ENCODE measurements at regions not wholly inside any gene's neighbourhood (a gene's known extent, or its start where the extent isn't known, plus 50 kb on each side); places are given as distances from the start of the nearest gene placed in this dataset.

- Histone ChIP-seq H3K27me3 (ENCODE audit: control insufficient read depth in 2 of 2, insufficient read depth in 2 of 2, low read length in 2 of 2) (no peaks in the 10 kb centered on the region), H3K4me1 (ENCODE audit: control insufficient read depth, extremely low read depth, insufficient read depth, low read length) (no peaks in the 10 kb centered on the region), H2AFZ (ENCODE audit: low read depth, low read length) (no peak overlapping the region), H3K4me3 (replicated peaks in 1 of 3; ENCODE audit: insufficient read depth in 1 of 3, low read depth in 1 of 3, low read length in 3 of 3) (no peak overlapping the region), H3K9me1 (replicated peaks; ENCODE audit: control insufficient read depth, extremely low read depth, insufficient read depth, low read length) (no peaks in the 10 kb centered on the region), H3K9ac (replicated peaks; ENCODE audit: extremely low read depth, insufficient read depth, low read length) (no peak overlapping the region), H3K79me2 (ENCODE audit: control insufficient read depth, insufficient read depth, low read length) (no peaks in the 10 kb centered on the region), H3K36me3 (ENCODE audit: control insufficient read depth in 2 of 2, extremely low read depth in 1 of 2, insufficient read depth in 2 of 2, low read length in 2 of 2) (no peaks in the 10 kb centered on the region), H3K27ac (ENCODE audit: insufficient read depth, low read depth, low read length) (no peak overlapping the region), H3K4me2 (ENCODE audit: insufficient read depth, low read length) (no peak overlapping the region), H3K9me3 (replicated peaks; ENCODE audit: control insufficient read depth, insufficient read depth, low read length) (no peaks in the 10 kb centered on the region), H4K20me1 (replicated peaks; ENCODE audit: control insufficient read depth, extremely low read depth, insufficient read depth, low read length) (no peaks in the 10 kb centered on the region)
- ChIA-PET POLR2A (no interaction called here), CTCF (interaction anchor here (1.8 kb wide), 1 partner anchor 9 kb away, joined by 5 read pairs; no protein-coding TSS in a partner anchor)
- BruUV-seq (replicated peaks): no TSS peak
- DNase-seq (ENCODE audit: low read depth, low spot score) (no peak), FAIRE-seq (no peak)
- intact Hi-C loops (cut with micrococcal nuclease): no loop called here
- TF ChIP-seq MYC (IDR thresholded peaks at IDR 0.05; ENCODE audit: low read depth, low read length) (no peak), JUN (IDR thresholded peaks at IDR 0.05; ENCODE audit: borderline replicate concordance, insufficient read depth, insufficient read length, low read depth) (no peak), POLR2A (IDR thresholded peaks at IDR 0.05; ENCODE audit: low read depth, low read length) (no peak), POLR2AphosphoS5 (IDR thresholded peaks at IDR 0.05; ENCODE audit: insufficient read depth, low read depth, low read length) (no peak), CTCF (IDR thresholded peaks at IDR 0.05; ENCODE audit: extremely low read depth in 1 of 2, insufficient read depth in 1 of 2, low read depth in 1 of 2, low read length in 2 of 2) (no peak), FOS (IDR thresholded peaks at IDR 0.05; ENCODE audit: borderline replicate concordance, insufficient read depth, low read length) (no peak), GATA2 (IDR thresholded peaks at IDR 0.05; ENCODE audit: insufficient read depth, insufficient read length, low read depth, low read length) (no peak)
- dilution Hi-C loops (cut with MboI; ENCODE audit: extremely low pct_ligation_motif_present, low sequenced_read_pairs): no loop called here
Observed at GRCh38 chr6:6922166-6922565, 185.6 kb upstream of the RREB1 start.

- H3K79me2 ChIP-seq (ENCODE audit: control insufficient read depth, insufficient read depth, low read length): no peaks in the 10 kb centered on the region
- no peaks in the 10 kb centered on the region for H3K36me3 ChIP-seq (ENCODE audit: control insufficient read depth in 2 of 2, extremely low read depth in 1 of 2, insufficient read depth in 2 of 2, low read length in 2 of 2)
- no peak overlapping the region for H3K27ac ChIP-seq (ENCODE audit: insufficient read depth, low read depth, low read length)
- H3K9ac ChIP-seq (replicated peaks; ENCODE audit: extremely low read depth, insufficient read depth, low read length): no peak overlapping the region
- dilution Hi-C loops (cut with MboI; ENCODE audit: extremely low pct_ligation_motif_present, low sequenced_read_pairs) (no loop called here), intact Hi-C loops (cut with micrococcal nuclease) (no loop called here)
- H3K4me1 ChIP-seq (ENCODE audit: control insufficient read depth, extremely low read depth, insufficient read depth, low read length): no peaks in the 10 kb centered on the region
- H4K20me1 ChIP-seq (replicated peaks; ENCODE audit: control insufficient read depth, extremely low read depth, insufficient read depth, low read length): no peaks in the 10 kb centered on the region
- no peak for TF ChIP-seq MAX (IDR thresholded peaks at IDR 0.05; ENCODE audit: insufficient read depth, insufficient read length)
- TF ChIP-seq POLR2A (IDR thresholded peaks at IDR 0.05; ENCODE audit: low read depth, low read length): no peak
- no peak for TF ChIP-seq JUN (IDR thresholded peaks at IDR 0.05; ENCODE audit: borderline replicate concordance, insufficient read depth, insufficient read length, low read depth)
- TF ChIP-seq EZH2 (IDR thresholded peaks at IDR 0.05; ENCODE audit: borderline replicate concordance, low read depth, low read length, severe bottlenecking): no peak
- no peak for TF ChIP-seq FOS (IDR thresholded peaks at IDR 0.05; ENCODE audit: borderline replicate concordance, insufficient read depth, low read length)
- no peak for TF ChIP-seq GATA2 (IDR thresholded peaks at IDR 0.05; ENCODE audit: insufficient read depth, insufficient read length, low read depth, low read length)
- TF ChIP-seq CTCF (IDR thresholded peaks at IDR 0.05; ENCODE audit: extremely low read depth in 1 of 2, insufficient read depth in 1 of 2, low read depth in 1 of 2, low read length in 2 of 2): no peak
- TF ChIP-seq POLR2AphosphoS5 (IDR thresholded peaks at IDR 0.05; ENCODE audit: insufficient read depth, low read depth, low read length): no peak
- no peak for TF ChIP-seq MYC (IDR thresholded peaks at IDR 0.05; ENCODE audit: low read depth, low read length)
- H3K4me2 ChIP-seq (ENCODE audit: insufficient read depth, low read length): no peak overlapping the region
- FAIRE-seq (no peak), DNase-seq (ENCODE audit: low read depth, low spot score) (no peak)
- no peak overlapping the region for H2AFZ ChIP-seq (ENCODE audit: low read depth, low read length)
- no peaks in the 10 kb centered on the region for H3K9me3 ChIP-seq (replicated peaks; ENCODE audit: control insufficient read depth, insufficient read depth, low read length)
- no TSS peak for BruUV-seq (replicated peaks)
- ChIA-PET POLR2A (no interaction called here), CTCF (interaction anchor here (1.0 kb wide), 1 partner anchor 16 kb away, joined by 3 read pairs; no protein-coding TSS in a partner anchor)
- H3K27me3 ChIP-seq (ENCODE audit: control insufficient read depth in 2 of 2, insufficient read depth in 2 of 2, low read length in 2 of 2): no peaks in the 10 kb centered on the region
- H3K9me1 ChIP-seq (replicated peaks; ENCODE audit: control insufficient read depth, extremely low read depth, insufficient read depth, low read length): no peaks in the 10 kb centered on the region
- no peak overlapping the region for H3K4me3 ChIP-seq (replicated peaks in 1 of 3; ENCODE audit: insufficient read depth in 1 of 3, low read depth in 1 of 3, low read length in 3 of 3)
Observed at GRCh38 chr6:6923605-6924004, 184.2 kb upstream of the RREB1 start.
